GM23338 (cell line): ENCODE measurements at regions not wholly inside any gene's neighbourhood (a gene's known extent, or its start where the extent isn't known, plus 50 kb on each side); places are given as distances from the start of the nearest gene placed in this dataset.

ENCODE experiments used
- ATAC-seq: fragments of 200-7000 bp; cut with Tn5 transposase; 3 replicates; pipeline ENCODE4 v1.9.1; 2020
- DNase-seq: peaks from one replicate; pipeline ENCODE4 v3.0.0-alpha.2; 2015; ENCODE audit warnings: low spot score
- H2AFZ ChIP-seq: fragments of 200-600 bp; sonication (generic); 2 replicates; pipeline ENCODE4 v1.8.0; 2016; ENCODE audit warnings: antibody characterized with exemption, mild to moderate bottlenecking, moderate library complexity
- H3F3A ChIP-seq: fragments of 200-600 bp; sonication (generic); replicated peaks from 2 replicates; pipeline ENCODE4 v1.8.0; 2017; ENCODE audit warnings: antibody characterized with exemption, mixed run types, low read depth
- H3K27ac ChIP-seq: fragments of 200-600 bp; sonication (generic); 2 replicates; pipeline ENCODE4 v1.6.1; 2016; ENCODE audit warnings: low read depth
- H3K27me3 ChIP-seq: fragments of 200-600 bp; sonication (generic); 2 replicates; pipeline ENCODE4 v1.8.0; 2016; ENCODE audit warnings: mild to moderate bottlenecking, mixed run types, moderate library complexity; ENCODE audit not compliant: insufficient read depth
- H3K36me3 ChIP-seq: fragments of 200-600 bp; sonication (generic); 2 replicates; pipeline ENCODE4 v1.8.0; 2016; ENCODE audit warnings: mild to moderate bottlenecking; ENCODE audit not compliant: insufficient read depth
- H3K4me1 ChIP-seq: fragments of 200-600 bp; sonication (generic); 2 replicates; pipeline ENCODE4 v1.8.0; 2016; ENCODE audit warnings: mild to moderate bottlenecking, moderate library complexity; ENCODE audit not compliant: insufficient read depth
- H3K4me2 ChIP-seq: fragments of 200-600 bp; sonication (generic); 2 replicates; pipeline ENCODE4 v1.7.1; 2017; ENCODE audit warnings: mixed run types
- H3K4me3 ChIP-seq: fragments of 200-600 bp; sonication (generic); 2 replicates; pipeline ENCODE4 v1.6.1; 2016; ENCODE audit warnings: mixed run types
- H3K79me2 ChIP-seq: fragments of 200-600 bp; sonication (generic); replicated peaks from 2 replicates; pipeline ENCODE4 v1.8.0; 2017; ENCODE audit warnings: mild to moderate bottlenecking; ENCODE audit not compliant: insufficient read depth
- H3K9me2 ChIP-seq: fragments of 200-600 bp; sonication (generic); 2 replicates; pipeline ENCODE4 v1.8.0; 2017; ENCODE audit not compliant: insufficient read depth
- H4K20me1 ChIP-seq: fragments of 200-600 bp; sonication (generic); replicated peaks from 2 replicates; pipeline ENCODE4 v1.8.0; 2017; ENCODE audit warnings: mild to moderate bottlenecking; ENCODE audit not compliant: insufficient read depth
- H3K27ac Mint-ChIP-seq: 2 replicates; pipeline ENCODE4 v1.8.0; 2020; ENCODE audit warnings: inconsistent platforms, mild to moderate bottlenecking, moderate library complexity, mixed read lengths
- H3K27me3 Mint-ChIP-seq: 3 replicates; pipeline ENCODE4 v1.8.0; 2022; ENCODE audit warnings: low read depth, mild to moderate bottlenecking, moderate library complexity, mixed read lengths, inconsistent platforms; ENCODE audit not compliant: insufficient read depth, poor library complexity
- H3K36me3 Mint-ChIP-seq: 3 replicates; pipeline ENCODE4 v1.8.0; 2021; ENCODE audit warnings: low read depth, mild to moderate bottlenecking, inconsistent platforms, moderate library complexity, mixed read lengths
- H3K4me1 Mint-ChIP-seq: 3 replicates; pipeline ENCODE4 v1.8.0; 2020; ENCODE audit warnings: mild to moderate bottlenecking, inconsistent platforms, mixed read lengths
- H3K4me3 Mint-ChIP-seq: 3 replicates; pipeline ENCODE4 v1.8.0; 2021; ENCODE audit warnings: moderate library complexity, mild to moderate bottlenecking, inconsistent platforms, mixed read lengths
- H3K9me3 Mint-ChIP-seq: 3 replicates; pipeline ENCODE4 v1.8.0; 2020; ENCODE audit warnings: moderate library complexity, mild to moderate bottlenecking, inconsistent platforms, mixed read lengths
- CTCF ChIP-seq, 2 experiments: fragments of 200-600 bp in 1 of 2; sonication (generic) in 1 of 2; conservative IDR thresholded peaks; 2 replicates each; pipeline versions ENCODE4 v1.5.1 to v1.6.1; 2016 to 2017; ENCODE audit warnings: antibody characterized with exemption in 2 of 2, low read depth in 2 of 2, mild to moderate bottlenecking in 2 of 2, moderate library complexity in 1 of 2
- ETS1 ChIP-seq: IDR thresholded peaks from 2 replicates; pipeline ENCODE4 v1.6.1; 2016; ENCODE audit warnings: antibody characterized with exemption
- JUNB ChIP-seq: IDR thresholded peaks from one replicate; pipeline ENCODE4 v1.6.1; 2016; ENCODE audit warnings: antibody characterized with exemption; ENCODE audit not compliant: unreplicated experiment
- STAT1 ChIP-seq: IDR thresholded peaks from one replicate; pipeline ENCODE4 v1.6.1; 2016; ENCODE audit warnings: antibody characterized with exemption; ENCODE audit not compliant: unreplicated experiment
- ZNF114 ChIP-seq: fragments of 250-450 bp; sonication (Bioruptor Pico); IDR thresholded peaks from 2 replicates; pipeline ENCODE4 v1.5.0; 2020; ENCODE audit warnings: mild to moderate bottlenecking, moderate library complexity

- no peak for TF ChIP-seq ETS1
These were observed 133.7 kb downstream of the TFAP2C start (continued) for GRCh38 chr20:56762829-56763228.

GRCh38 chr20:56764671-56765070 lies 135.6 kb downstream of the TFAP2C start:
- peaks cover 11% of the 10 kb centered on the region for H3K27me3 Mint-ChIP-seq
- no peaks in the 10 kb centered on the region; the same call in 2 of the 3 replicates for H3K36me3 Mint-ChIP-seq
- peak in 1 of 2 experiments; percentile 60; a peak in 2 of 4 replicates for TF ChIP-seq CTCF (conservative IDR thresholded peaks at IDR 0.05; ENCODE audit: low read depth in 2 of 2)
- no peak for TF ChIP-seq ETS1
- TF ChIP-seq JUNB: no peak
- no peak for TF ChIP-seq ZNF114 (CRISPR knock-in tag)
- H3K27ac Mint-ChIP-seq: no peak overlapping the region
- H3K4me3 Mint-ChIP-seq: no peak overlapping the region
- Histone ChIP-seq H3K36me3 (no peaks in the 10 kb centered on the region), H3K4me2 (no peak overlapping the region), H3K4me3 (no peak overlapping the region), H3F3A (no peaks in the 10 kb centered on the region), H3K4me1 (no peaks in the 10 kb centered on the region), H2AFZ (no peak overlapping the region), H3K79me2 (no peaks in the 10 kb centered on the region), H3K27ac (no peak overlapping the region), H3K27me3 (no peaks in the 10 kb centered on the region), H3K9me2 (0 out of 2 replicates have a peak, but pooled peaks cover 6% of the 10 kb centered on the region), H4K20me1 (no peaks in the 10 kb centered on the region)
- DNase-seq (no peak), ATAC-seq (peak; percentile 74)
- H3K9me3 Mint-ChIP-seq: no peaks in the 10 kb centered on the region
- H3K4me1 Mint-ChIP-seq: peaks cover 2% of the 10 kb centered on the region; the same call in 1 of the 3 replicates

GRCh38 chr20:56765172-56766073 lies 136.3 kb downstream of the TFAP2C start:
- no peak for DNase-seq
- H3K4me1 ChIP-seq: no peaks in the 10 kb centered on the region
- Mint-ChIP-seq H3K4me3 (no peak overlapping the region), H3K4me1 (peaks cover 2% of the 10 kb centered on the region; the same call in 1 of the 3 replicates), H3K27ac (no peak overlapping the region), H3K36me3 (no peaks in the 10 kb centered on the region; the same call in 2 of the 3 replicates), H3K9me3 (no peaks in the 10 kb centered on the region), H3K27me3 (peaks cover 7% of the 10 kb centered on the region)
- no peaks in the 10 kb centered on the region for H3K36me3 ChIP-seq
- no peaks in the 10 kb centered on the region for H3K27me3 ChIP-seq
- TF ChIP-seq STAT1: no peak
- no peak for ATAC-seq
- no peak overlapping the region for H3K4me2 ChIP-seq
- H3K79me2 ChIP-seq: no peaks in the 10 kb centered on the region
- no peaks in the 10 kb centered on the region for H4K20me1 ChIP-seq
- 0 out of 2 replicates have a peak overlapping the region, but pooled peaks have one; percentile 66 for H2AFZ ChIP-seq
- H3K4me3 ChIP-seq: no peak overlapping the region
- 0 out of 2 replicates have a peak, but pooled peaks cover 6% of the 10 kb centered on the region for H3K9me2 ChIP-seq
- no peak overlapping the region for H3K27ac ChIP-seq
- no peaks in the 10 kb centered on the region for H3F3A ChIP-seq
